Hepatocyte (in vitro differentiated cells): ENCODE measurements at regions not wholly inside any gene's neighbourhood (a gene's known extent, or its start where the extent isn't known, plus 50 kb on each side); places are given as distances from the start of the nearest gene placed in this dataset.

Experiments
- DNase-seq: peaks from one replicate; pipeline ENCODE4 v3.0.0-alpha.2; 2016; ENCODE audit warnings: low spot score
- H2AFZ ChIP-seq: fragments of 200-600 bp; sonication (generic); 2 replicates; pipeline ENCODE4 v1.6.0; 2016; ENCODE audit warnings: antibody characterized with exemption, mild to moderate bottlenecking
- H3K27ac ChIP-seq: fragments of 200-600 bp; sonication (generic); 2 replicates; pipeline ENCODE4 v1.5.1; 2016; ENCODE audit warnings: mild to moderate bottlenecking
- H3K27me3 ChIP-seq: fragments of 200-600 bp; sonication (generic); 2 replicates; pipeline ENCODE4 v1.6.1; 2016
- H3K36me3 ChIP-seq: fragments of 200-600 bp; sonication (generic); replicated peaks from 2 replicates; pipeline ENCODE4 v1.5.1; 2016; ENCODE audit warnings: low read depth; ENCODE audit not compliant: insufficient read depth
- H3K4me1 ChIP-seq: fragments of 200-600 bp; sonication (generic); 2 replicates; pipeline ENCODE4 v1.5.1; 2016; ENCODE audit warnings: mild to moderate bottlenecking, moderate library complexity; ENCODE audit not compliant: insufficient read depth
- H3K4me2 ChIP-seq: fragments of 200-600 bp; sonication (generic); 2 replicates; pipeline ENCODE4 v1.6.0; 2016
- H3K4me3 ChIP-seq: fragments of 200-600 bp; sonication (generic); 2 replicates; pipeline ENCODE4 v1.5.1; 2016; ENCODE audit warnings: mild to moderate bottlenecking
- H3K79me2 ChIP-seq: fragments of 200-600 bp; sonication (generic); 2 replicates; pipeline ENCODE4 v1.6.0; 2017; ENCODE audit warnings: mild to moderate bottlenecking
- H3K9me2 ChIP-seq: fragments of 200-600 bp; sonication (generic); replicated peaks from 2 replicates; pipeline ENCODE4 v1.6.0; 2017; ENCODE audit warnings: mild to moderate bottlenecking; ENCODE audit not compliant: insufficient read depth
- H3K9me3 ChIP-seq: fragments of 200-600 bp; sonication (generic); 2 replicates; pipeline ENCODE4 v1.5.1; 2016; ENCODE audit warnings: low read depth, mild to moderate bottlenecking
- H4K20me1 ChIP-seq: fragments of 200-600 bp; sonication (generic); 2 replicates; pipeline ENCODE4 v1.6.0; 2016; ENCODE audit warnings: mild to moderate bottlenecking; ENCODE audit not compliant: insufficient read depth, poor library complexity, severe bottlenecking
- CTCF ChIP-seq: fragments of 200-600 bp; sonication (generic); IDR thresholded peaks from 2 replicates; pipeline ENCODE4 v1.5.1; 2016; ENCODE audit warnings: antibody characterized with exemption, mild to moderate bottlenecking; ENCODE audit not compliant: poor library complexity
- EZH2 ChIP-seq: fragments of 200-600 bp; sonication (generic); IDR thresholded peaks from 2 replicates; pipeline ENCODE4 v1.6.1; 2016; ENCODE audit warnings: antibody characterized with exemption, mild to moderate bottlenecking, borderline replicate concordance
- EZH2phosphoT487 ChIP-seq: fragments of 200-600 bp; sonication (generic); IDR thresholded peaks from one replicate; pipeline ENCODE4 v1.6.1; 2018; ENCODE audit warnings: antibody characterized with exemption, mild to moderate bottlenecking, low read depth, moderate library complexity; ENCODE audit not compliant: unreplicated experiment, severe bottlenecking
- whole genome bisulfite sequencing: methylation state at CpG from one replicate; pipeline ENCODE4 v1.1.6; 2016; ENCODE audit warnings: low lambda C conversion rate; ENCODE audit errors: missing lambda C conversion rate; 5-methylcytosine and 5-hydroxymethylcytosine counted together

GRCh38 chr2:215808194-215808593 lies 205.2 kb downstream of the MREG start:
- H3K9me3 ChIP-seq, result no peaks in the 10 kb centered on the region
- H3K27me3 ChIP-seq, result no peaks in the 10 kb centered on the region
- 84% methylated on average over 2 of the region's 2 CpGs for WGBS
- TF ChIP-seq EZH2, result no peak
- no peak for TF ChIP-seq CTCF
- DNase-seq, result no peak
- H3K4me2 ChIP-seq, result peak overlapping the region; percentile 65
- no peaks in the 10 kb centered on the region for H3K36me3 ChIP-seq
- peak overlapping the region; percentile 13 for H3K4me3 ChIP-seq
- no peaks in the 10 kb centered on the region for H4K20me1 ChIP-seq
- H3K4me1 ChIP-seq, result no peaks in the 10 kb centered on the region
- no peaks in the 10 kb centered on the region for H3K9me2 ChIP-seq
- no peaks in the 10 kb centered on the region for H3K79me2 ChIP-seq
- H3K27ac ChIP-seq, result no peak overlapping the region
- H2AFZ ChIP-seq, result peak overlapping the region; percentile 50

- Histone ChIP-seq H3K36me3 (no peaks in the 10 kb centered on the region), H3K27ac (no peak overlapping the region), H4K20me1 (no peaks in the 10 kb centered on the region), H2AFZ (no peak overlapping the region), H3K9me3 (no peaks in the 10 kb centered on the region), H3K27me3 (no peaks in the 10 kb centered on the region), H3K4me1 (no peaks in the 10 kb centered on the region), H3K4me2 (no peak overlapping the region), H3K4me3 (no peak overlapping the region), H3K79me2 (no peaks in the 10 kb centered on the region), H3K9me2 (no peaks in the 10 kb centered on the region)
- no peak for DNase-seq
- WGBS, result 88% methylated on average over 3 of the region's 3 CpGs
- TF ChIP-seq CTCF (no peak), EZH2 (no peak), EZH2phosphoT487 (no peak)
These were observed 207.9 kb downstream of the MREG start for GRCh38 chr2:215805493-215805892.

- no peaks in the 10 kb centered on the region for H3K36me3 ChIP-seq
- no peaks in the 10 kb centered on the region for H3K9me2 ChIP-seq
- H3K27ac ChIP-seq, result no peak overlapping the region
- no peak overlapping the region for H3K4me2 ChIP-seq
- no peaks in the 10 kb centered on the region for H3K4me1 ChIP-seq
- no peaks in the 10 kb centered on the region for H4K20me1 ChIP-seq
- TF ChIP-seq EZH2phosphoT487, result no peak
- no peak for TF ChIP-seq CTCF
- TF ChIP-seq EZH2, result no peak
- H3K79me2 ChIP-seq, result no peaks in the 10 kb centered on the region
- no peak for DNase-seq
- no peak overlapping the region for H2AFZ ChIP-seq
- no peaks in the 10 kb centered on the region for H3K27me3 ChIP-seq
- H3K4me3 ChIP-seq, result no peak overlapping the region
- no peaks in the 10 kb centered on the region for H3K9me3 ChIP-seq
These were observed 210.2 kb downstream of the MREG start for GRCh38 chr2:215803150-215803549.

- H3K36me3 ChIP-seq, result no peaks in the 10 kb centered on the region
- no peaks in the 10 kb centered on the region for H3K79me2 ChIP-seq
- no peaks in the 10 kb centered on the region for H3K27me3 ChIP-seq
- H3K27ac ChIP-seq, result no peak overlapping the region
- no peaks in the 10 kb centered on the region for H4K20me1 ChIP-seq
- H3K4me2 ChIP-seq, result no peak overlapping the region
- H3K9me3 ChIP-seq, result no peaks in the 10 kb centered on the region
- H2AFZ ChIP-seq, result no peak overlapping the region
- H3K9me2 ChIP-seq, result no peaks in the 10 kb centered on the region
- no peak overlapping the region for H3K4me3 ChIP-seq
- TF ChIP-seq EZH2phosphoT487 (no peak), CTCF (no peak), EZH2 (no peak)
- 89% methylated on average over 1 of the region's 1 CpG for WGBS
- DNase-seq, result no peak
- H3K4me1 ChIP-seq, result peaks cover 12% of the 10 kb centered on the region
These were observed 214.2 kb downstream of the MREG start for GRCh38 chr2:215799194-215799593.
